SK-N-SH (cell line): ENCODE measurements at regions not wholly inside any gene's neighbourhood (a gene's known extent, or its start where the extent isn't known, plus 50 kb on each side); places are given as distances from the start of the nearest gene placed in this dataset.

Experiments used
- CTCF ChIA-PET: fragments of 300-600, 350-600 bp; formaldehyde crosslinking; extraction: SDS; loops from one replicate; lab custom pipeline; 2021; lab: Yijun Ruan, JAX
- POLR2A ChIA-PET: fragments of 350-600 bp; sonication (Branson Sonifier 250); formaldehyde crosslinking; extraction: SDS; loops from one replicate; lab custom pipeline; 2020; ENCODE audit warnings: antibody characterized with exemption, inconsistent platforms; lab: Yijun Ruan, JAX
- DNase-seq: peaks from one replicate; pipeline ENCODE4 v3.0.0; 2012
- H2AFZ ChIP-seq: fragments of 200-600 bp; sonication (generic); 2 replicates; pipeline ENCODE4 v1.8.1; 2016; ENCODE audit warnings: antibody characterized with exemption, mild to moderate bottlenecking, low read depth
- H3F3A ChIP-seq: fragments of 200-600 bp; sonication (generic); replicated peaks from 2 replicates; pipeline ENCODE3; 2016; ENCODE audit warnings: antibody characterized with exemption, mild to moderate bottlenecking; ENCODE audit not compliant: insufficient read depth
- H3K27ac ChIP-seq, 2 experiments: fragments of 200-500 bp in 1 of 2; fragments of 200-600 bp in 1 of 2; sonication (Bioruptor generic) in 1 of 2; sonication (generic), shearing (Covaris generic) in 1 of 2; 2 replicates each; pipeline versions ENCODE4 v1.5.1 to v1.6.1; 2014 to 2016; ENCODE audit warnings: low read depth in 2 of 2, inconsistent platforms in 1 of 2, low read length in 1 of 2, mild to moderate bottlenecking in 1 of 2, mixed read lengths in 1 of 2
- H3K27me3 ChIP-seq: fragments of 200-600 bp; sonication (generic), shearing (Covaris generic); 2 replicates; pipeline ENCODE4 v1.6.1; 2016; ENCODE audit warnings: mixed run types; ENCODE audit not compliant: insufficient read depth
- H3K36me3 ChIP-seq, 2 experiments: fragments of 200-500 bp in 1 of 2; fragments of 200-600 bp in 1 of 2; sonication (Bioruptor generic) in 1 of 2; sonication (generic) in 1 of 2; replicated peaks in 1 of 2; 2 replicates each; pipeline versions ENCODE3 to v1.5.1; 2014 to 2016; ENCODE audit warnings: low read length in 1 of 2, mild to moderate bottlenecking in 1 of 2; ENCODE audit not compliant: insufficient read depth in 2 of 2, control insufficient read depth in 1 of 2
- H3K4me1 ChIP-seq, 2 experiments: fragments of 200-500 bp in 1 of 2; fragments of 200-600 bp in 1 of 2; sonication (Bioruptor generic) in 1 of 2; sonication (generic), shearing (Covaris generic) in 1 of 2; 2 replicates each; pipeline versions ENCODE4 v1.5.1 to v1.6.1; 2014 to 2016; ENCODE audit warnings: low read depth in 1 of 2, low read length in 1 of 2, mixed run types in 1 of 2; ENCODE audit not compliant: insufficient read depth in 2 of 2, control insufficient read depth in 1 of 2
- H3K4me2 ChIP-seq: fragments of 200-600 bp; sonication (generic), shearing (Covaris generic); 2 replicates; pipeline ENCODE4 v1.6.1; 2017; ENCODE audit warnings: mixed run types
- H3K4me3 ChIP-seq, 2 experiments: fragments of 200-500 bp in 1 of 2; fragments of 200-600 bp in 1 of 2; sonication (Bioruptor generic) in 1 of 2; sonication (generic), shearing (Covaris generic) in 1 of 2; 2 replicates each; pipeline versions ENCODE4 v1.5.1 to v1.8.1; 2014 to 2016; ENCODE audit warnings: low read depth in 2 of 2, inconsistent platforms in 1 of 2, low read length in 1 of 2, mild to moderate bottlenecking in 1 of 2, mixed read lengths in 1 of 2, moderate library complexity in 1 of 2
- H3K79me2 ChIP-seq: fragments of 200-600 bp; sonication (generic); 2 replicates; pipeline ENCODE4 v1.8.1; 2017; ENCODE audit warnings: mild to moderate bottlenecking; ENCODE audit not compliant: insufficient read depth
- H3K9ac ChIP-seq: fragments of 200-600 bp; sonication (generic); 2 replicates; pipeline ENCODE4 v1.6.1; 2017; ENCODE audit warnings: mixed run types
- H3K9me2 ChIP-seq: fragments of 200-600 bp; sonication (generic); 2 replicates; pipeline ENCODE4 v1.6.1; 2017; ENCODE audit warnings: mixed run types
- H3K9me3 ChIP-seq: fragments of 200-600 bp; sonication (generic); 2 replicates; pipeline ENCODE4 v1.6.1; 2017; ENCODE audit warnings: mixed run types, mild to moderate bottlenecking, moderate library complexity
- H4K20me1 ChIP-seq: fragments of 200-600 bp; sonication (generic); 2 replicates; pipeline ENCODE4 v1.6.1; 2017; ENCODE audit warnings: mild to moderate bottlenecking, mixed run types; ENCODE audit not compliant: insufficient read depth
- EP300 ChIP-seq, 2 experiments: IDR thresholded peaks; 2 replicates each; pipeline versions ENCODE4 v1.4.0 to v1.6.1; 2012; ENCODE audit warnings: borderline replicate concordance in 1 of 2, low read depth in 1 of 2, low read length in 1 of 2
- FOSL2 ChIP-seq: IDR thresholded peaks from 2 replicates; pipeline ENCODE4 v1.4.0; 2012; ENCODE audit warnings: low read depth, mild to moderate bottlenecking, moderate library complexity, borderline replicate concordance
- FOXM1 ChIP-seq: IDR thresholded peaks from 2 replicates; pipeline ENCODE4 v1.4.0; 2012; ENCODE audit warnings: low read depth, mild to moderate bottlenecking
- GATA2 ChIP-seq: sonication (generic); formaldehyde crosslinking; IDR thresholded peaks from 2 replicates; pipeline ENCODE4 v1.5.0; 2020; ENCODE audit warnings: mild to moderate bottlenecking, missing genetic modification reagents
- JUND ChIP-seq: IDR thresholded peaks from 2 replicates; pipeline ENCODE4 v1.4.0; 2012
- NFIC ChIP-seq: IDR thresholded peaks from 2 replicates; pipeline ENCODE4 v1.4.0; 2012; ENCODE audit warnings: borderline replicate concordance
- NRF1 ChIP-seq: IDR thresholded peaks from 2 replicates; pipeline ENCODE4 v1.6.1; 2012; ENCODE audit warnings: low read depth, mild to moderate bottlenecking, low read length
- POLR2AphosphoS5 ChIP-seq: IDR thresholded peaks from 2 replicates; pipeline ENCODE4 v1.6.1; 2012; ENCODE audit warnings: low read depth, low read length
- REST ChIP-seq: IDR thresholded peaks from 2 replicates; pipeline ENCODE4 v1.6.1; 2012; ENCODE audit warnings: mild to moderate bottlenecking, low read depth, low read length, moderate library complexity
- RXRA ChIP-seq: IDR thresholded peaks from 2 replicates; pipeline ENCODE4 v1.4.0; 2012; ENCODE audit warnings: low read depth, mild to moderate bottlenecking, borderline replicate concordance
- SIN3A ChIP-seq: IDR thresholded peaks from 2 replicates; pipeline ENCODE4 v1.6.1; 2012; ENCODE audit warnings: low read depth, mild to moderate bottlenecking, low read length, moderate library complexity, borderline replicate concordance
- SMC3 ChIP-seq: IDR thresholded peaks from 2 replicates; pipeline ENCODE4 v1.6.1; 2012; ENCODE audit warnings: low read depth, low read length, improper control_type of control experiment
- TAF1 ChIP-seq: IDR thresholded peaks from 2 replicates; pipeline ENCODE4 v1.6.1; 2012; ENCODE audit warnings: low read depth, mild to moderate bottlenecking, low read length, moderate library complexity, borderline replicate concordance
- WGBS: methylation state at CpG from one replicate; pipeline ENCODE4 v1.1.6; 2017; ENCODE audit warnings: low lambda C conversion rate; 5-methylcytosine and 5-hydroxymethylcytosine counted together
- TF ChIP-seq, protein P1 (sequence below): fragments of 200-600 bp; sonication (generic); IDR thresholded peaks from 2 replicates; pipeline ENCODE4 v1.6.1; 2017; ENCODE audit warnings: antibody characterized with exemption, mild to moderate bottlenecking, moderate library complexity
- TF ChIP-seq, protein P2 (sequence below): IDR thresholded peaks from 2 replicates; pipeline ENCODE4 v1.4.0; 2012; ENCODE audit warnings: low read depth, borderline replicate concordance
- TF ChIP-seq, protein P3 (sequence below): IDR thresholded peaks from 2 replicates; pipeline ENCODE4 v1.4.0; 2012; ENCODE audit warnings: low read depth
- TF ChIP-seq, protein P4 (sequence below): fragments of 150-350 bp; IDR thresholded peaks from 2 replicates; pipeline ENCODE4 v1.6.1; 2017; ENCODE audit warnings: antibody characterized with exemption, low read length, low read depth, borderline replicate concordance

GRCh38 chr9:13991395-13991794, 322.5 kb downstream of the NFIB start:
- no peaks in the 10 kb centered on the region for H3F3A ChIP-seq
- no peak for DNase-seq
- CTCF ChIA-PET, result no interaction called here
- H3K9me2 ChIP-seq, result no peaks in the 10 kb centered on the region
- no peak for TF ChIP-seq NFIC
- TF ChIP-seq, protein P1, sequence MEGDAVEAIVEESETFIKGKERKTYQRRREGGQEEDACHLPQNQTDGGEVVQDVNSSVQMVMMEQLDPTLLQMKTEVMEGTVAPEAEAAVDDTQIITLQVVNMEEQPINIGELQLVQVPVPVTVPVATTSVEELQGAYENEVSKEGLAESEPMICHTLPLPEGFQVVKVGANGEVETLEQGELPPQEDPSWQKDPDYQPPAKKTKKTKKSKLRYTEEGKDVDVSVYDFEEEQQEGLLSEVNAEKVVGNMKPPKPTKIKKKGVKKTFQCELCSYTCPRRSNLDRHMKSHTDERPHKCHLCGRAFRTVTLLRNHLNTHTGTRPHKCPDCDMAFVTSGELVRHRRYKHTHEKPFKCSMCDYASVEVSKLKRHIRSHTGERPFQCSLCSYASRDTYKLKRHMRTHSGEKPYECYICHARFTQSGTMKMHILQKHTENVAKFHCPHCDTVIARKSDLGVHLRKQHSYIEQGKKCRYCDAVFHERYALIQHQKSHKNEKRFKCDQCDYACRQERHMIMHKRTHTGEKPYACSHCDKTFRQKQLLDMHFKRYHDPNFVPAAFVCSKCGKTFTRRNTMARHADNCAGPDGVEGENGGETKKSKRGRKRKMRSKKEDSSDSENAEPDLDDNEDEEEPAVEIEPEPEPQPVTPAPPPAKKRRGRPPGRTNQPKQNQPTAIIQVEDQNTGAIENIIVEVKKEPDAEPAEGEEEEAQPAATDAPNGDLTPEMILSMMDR, result no peak
- no peak for TF ChIP-seq SIN3A
- no peaks in the 10 kb centered on the region for H3K9me3 ChIP-seq
- WGBS, result 64% methylated on average over 1 of the region's 1 CpG
- H3K4me2 ChIP-seq, result no peak overlapping the region
- no peak overlapping the region for H3K9ac ChIP-seq
- no peaks in the 10 kb centered on the region for H3K36me3 ChIP-seq
- no peaks in the 10 kb centered on the region for H3K4me1 ChIP-seq
- no peaks in the 10 kb centered on the region for H3K79me2 ChIP-seq
- H4K20me1 ChIP-seq, result no peaks in the 10 kb centered on the region
- H3K27me3 ChIP-seq, result no peaks in the 10 kb centered on the region
- H3K4me3 ChIP-seq, result no peak overlapping the region
- POLR2A ChIA-PET, result no interaction called here
- no peak overlapping the region for H2AFZ ChIP-seq
- H3K27ac ChIP-seq, result no peak overlapping the region

DNA sequence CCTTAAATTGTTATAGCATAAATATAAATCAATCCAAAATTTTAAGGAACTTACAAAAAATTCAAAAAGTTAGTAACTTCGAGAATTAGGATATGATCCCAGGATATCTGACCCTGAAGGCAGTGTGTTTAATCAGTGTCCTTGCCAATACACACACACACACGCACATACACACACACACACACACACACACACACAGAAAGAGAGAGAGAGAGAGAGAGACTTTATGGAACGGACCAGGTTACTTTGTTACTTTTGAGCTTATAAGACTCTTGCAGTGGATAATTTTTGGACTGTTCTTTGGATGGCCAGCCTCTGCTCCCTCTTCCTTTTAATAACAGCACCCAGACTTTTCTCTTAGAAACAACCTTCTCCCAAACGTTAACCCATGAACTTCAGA, 322.9 kb downstream of the NFIB start:
- no peaks in the 10 kb centered on the region for H3F3A ChIP-seq
- no peak overlapping the region for H3K27ac ChIP-seq
- no peak overlapping the region for H3K4me3 ChIP-seq
- H3K4me2 ChIP-seq, result no peak overlapping the region
- no peak for TF ChIP-seq EP300 (IDR thresholded peaks at IDR 0.05; ENCODE audit: borderline replicate concordance in 1 of 2, low read depth in 1 of 2, low read length in 1 of 2)
- TF ChIP-seq TAF1, result no peak
- no peak for TF ChIP-seq FOSL2
- TF ChIP-seq, protein P2, sequence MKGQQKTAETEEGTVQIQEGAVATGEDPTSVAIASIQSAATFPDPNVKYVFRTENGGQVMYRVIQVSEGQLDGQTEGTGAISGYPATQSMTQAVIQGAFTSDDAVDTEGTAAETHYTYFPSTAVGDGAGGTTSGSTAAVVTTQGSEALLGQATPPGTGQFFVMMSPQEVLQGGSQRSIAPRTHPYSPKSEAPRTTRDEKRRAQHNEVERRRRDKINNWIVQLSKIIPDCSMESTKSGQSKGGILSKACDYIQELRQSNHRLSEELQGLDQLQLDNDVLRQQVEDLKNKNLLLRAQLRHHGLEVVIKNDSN, result no peak
- no peak for TF ChIP-seq SMC3
- TF ChIP-seq, protein P3, sequence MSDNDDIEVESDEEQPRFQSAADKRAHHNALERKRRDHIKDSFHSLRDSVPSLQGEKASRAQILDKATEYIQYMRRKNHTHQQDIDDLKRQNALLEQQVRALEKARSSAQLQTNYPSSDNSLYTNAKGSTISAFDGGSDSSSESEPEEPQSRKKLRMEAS, result no peak
- no peak for TF ChIP-seq FOXM1
- TF ChIP-seq NRF1, result no peak
- no peak for TF ChIP-seq RXRA
- TF ChIP-seq, protein P4, sequence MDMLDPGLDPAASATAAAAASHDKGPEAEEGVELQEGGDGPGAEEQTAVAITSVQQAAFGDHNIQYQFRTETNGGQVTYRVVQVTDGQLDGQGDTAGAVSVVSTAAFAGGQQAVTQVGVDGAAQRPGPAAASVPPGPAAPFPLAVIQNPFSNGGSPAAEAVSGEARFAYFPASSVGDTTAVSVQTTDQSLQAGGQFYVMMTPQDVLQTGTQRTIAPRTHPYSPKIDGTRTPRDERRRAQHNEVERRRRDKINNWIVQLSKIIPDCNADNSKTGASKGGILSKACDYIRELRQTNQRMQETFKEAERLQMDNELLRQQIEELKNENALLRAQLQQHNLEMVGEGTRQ, result no peak
- no peak for TF ChIP-seq POLR2AphosphoS5
- TF ChIP-seq GATA2 (CRISPR knock-in tag), result no peak
- no peak for TF ChIP-seq JUND
- TF ChIP-seq REST, result no peak
- no peaks in the 10 kb centered on the region for H3K79me2 ChIP-seq
- no peaks in the 10 kb centered on the region for H3K36me3 ChIP-seq
- H2AFZ ChIP-seq, result no peak overlapping the region
- WGBS, result 70% methylated on average over 4 of the region's 4 CpGs
- no peak for DNase-seq
- no peaks in the 10 kb centered on the region for H3K9me3 ChIP-seq
- POLR2A ChIA-PET, result no interaction called here
- H3K4me1 ChIP-seq, result no peaks in the 10 kb centered on the region
- H3K27me3 ChIP-seq, result no peaks in the 10 kb centered on the region
- CTCF ChIA-PET, result no interaction called here
- H4K20me1 ChIP-seq, result no peaks in the 10 kb centered on the region
- H3K9me2 ChIP-seq, result no peaks in the 10 kb centered on the region
- no peak overlapping the region for H3K9ac ChIP-seq
